ENCODE measurements at regions not wholly inside any gene's neighbourhood (a gene's known extent, or its start where the extent isn't known, plus 50 kb on each side); places are given as distances from the start of the nearest gene placed in this dataset.

GRCh38 chrX:8084006-8084405, 87.1 kb downstream of the VCX2 start:
- TF ChIP-seq, protein P1, sequence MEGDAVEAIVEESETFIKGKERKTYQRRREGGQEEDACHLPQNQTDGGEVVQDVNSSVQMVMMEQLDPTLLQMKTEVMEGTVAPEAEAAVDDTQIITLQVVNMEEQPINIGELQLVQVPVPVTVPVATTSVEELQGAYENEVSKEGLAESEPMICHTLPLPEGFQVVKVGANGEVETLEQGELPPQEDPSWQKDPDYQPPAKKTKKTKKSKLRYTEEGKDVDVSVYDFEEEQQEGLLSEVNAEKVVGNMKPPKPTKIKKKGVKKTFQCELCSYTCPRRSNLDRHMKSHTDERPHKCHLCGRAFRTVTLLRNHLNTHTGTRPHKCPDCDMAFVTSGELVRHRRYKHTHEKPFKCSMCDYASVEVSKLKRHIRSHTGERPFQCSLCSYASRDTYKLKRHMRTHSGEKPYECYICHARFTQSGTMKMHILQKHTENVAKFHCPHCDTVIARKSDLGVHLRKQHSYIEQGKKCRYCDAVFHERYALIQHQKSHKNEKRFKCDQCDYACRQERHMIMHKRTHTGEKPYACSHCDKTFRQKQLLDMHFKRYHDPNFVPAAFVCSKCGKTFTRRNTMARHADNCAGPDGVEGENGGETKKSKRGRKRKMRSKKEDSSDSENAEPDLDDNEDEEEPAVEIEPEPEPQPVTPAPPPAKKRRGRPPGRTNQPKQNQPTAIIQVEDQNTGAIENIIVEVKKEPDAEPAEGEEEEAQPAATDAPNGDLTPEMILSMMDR (IDR thresholded peaks at IDR 0.05), result no peak
- no peak for TF ChIP-seq POLR2A (IDR thresholded peaks at IDR 0.05)
